ENCODE measurements at regions not wholly inside any gene's neighbourhood (a gene's known extent, or its start where the extent isn't known, plus 50 kb on each side); places are given as distances from the start of the nearest gene placed in this dataset.

GRCh38 chr1:230519246-230519645, 93.1 kb upstream of the PGBD5 start:
- DNase-seq (ENCODE audit: low spot score), result no peak
- Histone ChIP-seq H3K9me3 (no peaks in the 10 kb centered on the region), H3K36me3 (no peaks in the 10 kb centered on the region), H3K4me1 (replicated peaks) (no peaks in the 10 kb centered on the region), H3K27ac (no peak overlapping the region), H3K4me3 (no peak overlapping the region), H3K27me3 (replicated peaks; ENCODE audit: insufficient read depth) (no peaks in the 10 kb centered on the region)
- WGBS, result 87% methylated on average over 2 of the region's 2 CpGs
- no peak for TF ChIP-seq POLR2AphosphoS5 (IDR thresholded peaks at IDR 0.05)
- TF ChIP-seq, protein P1, sequence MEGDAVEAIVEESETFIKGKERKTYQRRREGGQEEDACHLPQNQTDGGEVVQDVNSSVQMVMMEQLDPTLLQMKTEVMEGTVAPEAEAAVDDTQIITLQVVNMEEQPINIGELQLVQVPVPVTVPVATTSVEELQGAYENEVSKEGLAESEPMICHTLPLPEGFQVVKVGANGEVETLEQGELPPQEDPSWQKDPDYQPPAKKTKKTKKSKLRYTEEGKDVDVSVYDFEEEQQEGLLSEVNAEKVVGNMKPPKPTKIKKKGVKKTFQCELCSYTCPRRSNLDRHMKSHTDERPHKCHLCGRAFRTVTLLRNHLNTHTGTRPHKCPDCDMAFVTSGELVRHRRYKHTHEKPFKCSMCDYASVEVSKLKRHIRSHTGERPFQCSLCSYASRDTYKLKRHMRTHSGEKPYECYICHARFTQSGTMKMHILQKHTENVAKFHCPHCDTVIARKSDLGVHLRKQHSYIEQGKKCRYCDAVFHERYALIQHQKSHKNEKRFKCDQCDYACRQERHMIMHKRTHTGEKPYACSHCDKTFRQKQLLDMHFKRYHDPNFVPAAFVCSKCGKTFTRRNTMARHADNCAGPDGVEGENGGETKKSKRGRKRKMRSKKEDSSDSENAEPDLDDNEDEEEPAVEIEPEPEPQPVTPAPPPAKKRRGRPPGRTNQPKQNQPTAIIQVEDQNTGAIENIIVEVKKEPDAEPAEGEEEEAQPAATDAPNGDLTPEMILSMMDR (IDR thresholded peaks at IDR 0.05), result no peak
- no peak for TF ChIP-seq POLR2A (IDR thresholded peaks at IDR 0.05)
- intact Hi-C loops (cut with DNase I), result no loop called here

DNA sequence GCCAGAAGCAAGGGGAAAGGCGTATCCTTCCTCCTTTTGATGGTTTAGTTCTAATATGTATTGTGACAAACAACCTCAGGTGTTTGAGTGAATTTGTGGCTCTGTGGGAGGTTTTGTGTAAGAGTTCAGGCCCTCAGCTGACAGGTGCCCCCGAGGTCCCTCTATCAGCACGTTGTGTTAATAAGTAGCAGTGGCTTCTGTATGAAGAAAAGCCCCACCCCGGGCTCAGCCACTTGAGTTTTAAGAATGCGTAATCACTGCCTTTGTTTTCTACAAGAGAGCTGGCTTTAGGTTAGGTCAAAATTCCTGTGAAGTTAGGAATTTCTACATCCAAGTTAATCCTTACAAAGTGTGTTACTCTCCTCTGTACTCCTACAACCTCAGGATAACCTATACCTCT, 92.4 kb upstream of the PGBD5 start:
- TF ChIP-seq, protein P1 (IDR thresholded peaks at IDR 0.05), result no peak
- no peak for TF ChIP-seq POLR2AphosphoS5 (IDR thresholded peaks at IDR 0.05)
- no peak for TF ChIP-seq POLR2A (IDR thresholded peaks at IDR 0.05)
- WGBS, result 65% methylated on average over 5 of the region's 5 CpGs
- Histone ChIP-seq H3K27me3 (replicated peaks; ENCODE audit: insufficient read depth) (no peaks in the 10 kb centered on the region), H3K4me3 (no peak overlapping the region), H3K27ac (no peak overlapping the region), H3K36me3 (no peaks in the 10 kb centered on the region), H3K4me1 (replicated peaks) (no peaks in the 10 kb centered on the region), H3K9me3 (no peaks in the 10 kb centered on the region)
- intact Hi-C loops (cut with DNase I), result no loop called here
- no peak for DNase-seq (ENCODE audit: low spot score)

DNA sequence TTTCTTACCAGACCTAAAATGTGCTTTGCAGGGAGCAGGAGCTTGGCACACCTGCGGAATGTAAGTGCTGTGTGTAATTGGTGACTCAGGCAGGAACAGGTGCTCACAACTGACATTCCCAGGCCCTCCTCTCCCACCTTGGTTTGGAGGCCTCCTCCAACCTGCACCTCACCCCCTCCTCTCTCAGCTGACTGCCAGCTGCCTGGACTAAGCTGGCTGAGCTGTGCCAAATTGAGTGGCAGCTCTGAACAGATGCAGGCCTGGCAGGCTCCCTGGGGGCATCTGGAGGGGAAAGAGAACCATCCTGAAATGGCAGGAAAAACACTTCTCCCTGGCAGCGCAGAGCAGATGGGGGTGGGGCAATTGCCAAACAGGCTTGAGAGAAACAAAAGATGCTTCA, 91.7 kb upstream of the PGBD5 start:
- Histone ChIP-seq H3K4me3 (no peak overlapping the region), H3K27me3 (replicated peaks; ENCODE audit: insufficient read depth) (no peaks in the 10 kb centered on the region), H3K27ac (no peak overlapping the region), H3K36me3 (no peaks in the 10 kb centered on the region), H3K4me1 (replicated peaks) (no peaks in the 10 kb centered on the region), H3K9me3 (no peaks in the 10 kb centered on the region)
- intact Hi-C loops (cut with DNase I), result no loop called here
- WGBS, result 72% methylated on average over 2 of the region's 2 CpGs
- no peak for DNase-seq (ENCODE audit: low spot score)
- TF ChIP-seq POLR2AphosphoS5 (IDR thresholded peaks at IDR 0.05) (no peak), POLR2A (IDR thresholded peaks at IDR 0.05) (no peak)
- TF ChIP-seq, protein P1 (IDR thresholded peaks at IDR 0.05), result no peak

GRCh38 chr1:230517326-230517725, 91.2 kb upstream of the PGBD5 start:
- H3K4me3 ChIP-seq, result no peak overlapping the region
- 76% methylated on average over 7 of the region's 7 CpGs for WGBS
- no peaks in the 10 kb centered on the region for H3K4me1 ChIP-seq (replicated peaks)
- DNase-seq (ENCODE audit: low spot score), result no peak
- no peaks in the 10 kb centered on the region for H3K9me3 ChIP-seq
- intact Hi-C loops (cut with DNase I), result no loop called here
- H3K36me3 ChIP-seq, result no peaks in the 10 kb centered on the region
- H3K27me3 ChIP-seq (replicated peaks; ENCODE audit: insufficient read depth), result no peaks in the 10 kb centered on the region
- H3K27ac ChIP-seq, result no peak overlapping the region
- TF ChIP-seq POLR2AphosphoS5 (IDR thresholded peaks at IDR 0.05), result no peak
- TF ChIP-seq, protein P1 (IDR thresholded peaks at IDR 0.05), result no peak
- TF ChIP-seq POLR2A (IDR thresholded peaks at IDR 0.05), result no peak

GRCh38 chr1:230516889-230517288, 90.8 kb upstream of the PGBD5 start:
- Histone ChIP-seq H3K4me3 (no peak overlapping the region), H3K4me1 (replicated peaks) (no peaks in the 10 kb centered on the region), H3K9me3 (no peaks in the 10 kb centered on the region), H3K27ac (no peak overlapping the region), H3K36me3 (no peaks in the 10 kb centered on the region), H3K27me3 (replicated peaks; ENCODE audit: insufficient read depth) (no peaks in the 10 kb centered on the region)
- DNase-seq (ENCODE audit: low spot score), result no peak
- 82% methylated on average over 6 of the region's 6 CpGs for WGBS
- TF ChIP-seq POLR2A (IDR thresholded peaks at IDR 0.05), result no peak
- TF ChIP-seq POLR2AphosphoS5 (IDR thresholded peaks at IDR 0.05), result no peak
- TF ChIP-seq, protein P1 (IDR thresholded peaks at IDR 0.05), result no peak
- intact Hi-C loops (cut with DNase I), result no loop called here
